CD4-positive, alpha-beta T cell (primary cell): ENCODE measurements at regions not wholly inside any gene's neighbourhood (a gene's known extent, or its start where the extent isn't known, plus 50 kb on each side); places are given as distances from the start of the nearest gene placed in this dataset.

Experiments
- ATAC-seq: fragments of 200-7000 bp; cut with Tn5 transposase; one replicate; pipeline ENCODE4 v1.10.0; 2022; ENCODE audit warnings: mild to moderate bottlenecking; ENCODE audit not compliant: poor library complexity
- CTCF ChIA-PET: fragments of 350-600 bp; sonication (Branson Sonifier 250); formaldehyde crosslinking; loops from one replicate; lab custom pipeline; 2021; ENCODE audit warnings: antibody characterized with exemption, inconsistent platforms; lab: Charles Lee
- POLR2A ChIA-PET: fragments of 350-600 bp; sonication (Branson Sonifier 250); formaldehyde crosslinking; loops from one replicate; lab custom pipeline; 2021; ENCODE audit warnings: antibody characterized with exemption, inconsistent platforms; lab: Charles Lee
- DNase-seq, 14 experiments: peaks; one replicate each; pipeline ENCODE4 v3.0.0-alpha.2; 2013 to 2020; ENCODE audit warnings: mixed read lengths in 2 of 14
- H3K27ac ChIP-seq, 2 donors: one replicate each; pipeline versions ENCODE4 v1.5.1 to v1.7.0; 2013; ENCODE audit warnings: low read length in 2 of 2, low read depth in 1 of 2, mild to moderate bottlenecking in 1 of 2
- H3K27me3 ChIP-seq, 2 experiments: 1 replicate in 1 of 2; 2 replicates in 1 of 2; pipeline versions ENCODE4 v1.6.1 to v1.7.0; 2013; ENCODE audit warnings: low read length in 2 of 2, control low read depth in 1 of 2, mild to moderate bottlenecking in 1 of 2, moderate library complexity in 1 of 2; ENCODE audit not compliant: insufficient read depth in 2 of 2, control insufficient read depth in 1 of 2
- H3K36me3 ChIP-seq: one replicate; pipeline ENCODE4 v1.6.1; 2013; ENCODE audit warnings: low read length, control low read depth; ENCODE audit not compliant: insufficient read depth
- H3K4me1 ChIP-seq: one replicate; pipeline ENCODE4 v1.6.1; 2013; ENCODE audit warnings: low read length, control low read depth; ENCODE audit not compliant: insufficient read depth
- H3K4me3 ChIP-seq: one replicate; pipeline ENCODE4 v1.5.1; 2013; ENCODE audit warnings: mild to moderate bottlenecking, low read length, moderate library complexity
- H3K9me3 ChIP-seq, 2 experiments: 1 replicate in 1 of 2; 2 replicates in 1 of 2; pipeline versions ENCODE4 v1.6.1 to v1.7.0; 2013; ENCODE audit warnings: low read length in 2 of 2, mild to moderate bottlenecking in 2 of 2, control low read depth in 1 of 2, moderate library complexity in 1 of 2; ENCODE audit not compliant: control insufficient read depth in 1 of 2, insufficient read depth in 1 of 2
- H3K27ac Mint-ChIP-seq: one replicate; pipeline ENCODE4 v1.8.0; 2020; ENCODE audit warnings: mixed read lengths
- H3K27me3 Mint-ChIP-seq: one replicate; pipeline ENCODE4 v1.8.0; 2021; ENCODE audit warnings: mixed read lengths
- H3K36me3 Mint-ChIP-seq: one replicate; pipeline ENCODE4 v1.8.0; 2021; ENCODE audit warnings: low read depth, mixed read lengths
- H3K4me1 Mint-ChIP-seq: one replicate; pipeline ENCODE4 v1.8.0; 2021; ENCODE audit warnings: low read depth, mixed read lengths
- H3K4me3 Mint-ChIP-seq: one replicate; pipeline ENCODE4 v1.8.0; 2020; ENCODE audit warnings: mild to moderate bottlenecking, mixed read lengths
- H3K9me3 Mint-ChIP-seq: one replicate; pipeline ENCODE4 v1.8.0; 2020; ENCODE audit warnings: mixed read lengths
- intact Hi-C, 2 experiments: fragments of 100-400 bp; cut with DNase I in 1 of 2; cut with micrococcal nuclease in 1 of 2; formaldehyde crosslinking; loops; one replicate each; pipeline versions ENCODE4 v1.15.1 to v1.9.0; 2023 to 2025; cut with DNase I, micrococcal nuclease
- TF ChIP-seq, protein P1 (sequence below): fragments of 200-600 bp; IDR thresholded peaks from one replicate; pipeline ENCODE4 v1.8.0; 2022; ENCODE audit warnings: antibody characterized with exemption, mild to moderate bottlenecking

DNA sequence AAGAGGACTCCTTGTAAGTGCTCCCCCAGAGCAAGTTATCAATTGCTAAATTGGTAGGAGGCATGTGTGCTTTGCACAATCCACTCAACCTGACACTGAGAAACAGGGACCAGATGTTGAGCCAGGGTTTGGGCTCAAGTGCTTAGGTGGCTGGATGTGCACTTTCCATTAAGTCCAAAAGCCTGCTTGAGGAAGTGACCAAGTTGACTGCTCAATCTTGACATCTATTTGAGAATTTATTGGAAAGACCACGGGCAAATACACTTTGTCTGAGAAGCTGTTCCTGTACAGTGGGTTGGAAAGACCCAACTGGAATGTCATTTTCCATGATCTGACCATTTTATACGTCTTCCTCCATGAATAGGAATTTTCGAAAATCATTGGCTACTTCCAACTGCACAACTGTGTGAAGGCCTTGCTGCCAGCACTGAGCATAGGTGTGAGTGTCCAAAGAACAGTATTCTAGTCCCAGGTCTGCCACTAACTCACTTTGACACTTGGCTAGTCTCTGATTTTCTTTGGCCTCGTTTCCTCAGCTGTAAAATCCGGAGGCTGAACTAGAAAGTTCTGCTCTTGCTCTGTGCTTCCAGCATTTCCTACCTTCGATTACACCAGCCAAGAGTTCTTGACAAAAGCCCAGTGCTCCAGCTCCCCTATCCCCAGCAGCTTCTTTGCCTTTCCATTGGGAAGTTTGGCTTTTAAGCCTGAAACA lies 186.9 kb upstream of the ECI2 start:
- no peak overlapping the region for H3K4me3 ChIP-seq
- Mint-ChIP-seq H3K27me3 (peaks cover 48% of the 10 kb centered on the region), H3K27ac (no peak overlapping the region), H3K9me3 (no peaks in the 10 kb centered on the region), H3K4me1 (no peaks in the 10 kb centered on the region), H3K36me3 (no peaks in the 10 kb centered on the region), H3K4me3 (no peak overlapping the region)
- ChIA-PET POLR2A (no interaction called here), CTCF (no interaction called here)
- ATAC-seq: no peak
- no peak overlapping the region for H3K27ac ChIP-seq
- no peak for DNase-seq
- TF ChIP-seq, protein P1, sequence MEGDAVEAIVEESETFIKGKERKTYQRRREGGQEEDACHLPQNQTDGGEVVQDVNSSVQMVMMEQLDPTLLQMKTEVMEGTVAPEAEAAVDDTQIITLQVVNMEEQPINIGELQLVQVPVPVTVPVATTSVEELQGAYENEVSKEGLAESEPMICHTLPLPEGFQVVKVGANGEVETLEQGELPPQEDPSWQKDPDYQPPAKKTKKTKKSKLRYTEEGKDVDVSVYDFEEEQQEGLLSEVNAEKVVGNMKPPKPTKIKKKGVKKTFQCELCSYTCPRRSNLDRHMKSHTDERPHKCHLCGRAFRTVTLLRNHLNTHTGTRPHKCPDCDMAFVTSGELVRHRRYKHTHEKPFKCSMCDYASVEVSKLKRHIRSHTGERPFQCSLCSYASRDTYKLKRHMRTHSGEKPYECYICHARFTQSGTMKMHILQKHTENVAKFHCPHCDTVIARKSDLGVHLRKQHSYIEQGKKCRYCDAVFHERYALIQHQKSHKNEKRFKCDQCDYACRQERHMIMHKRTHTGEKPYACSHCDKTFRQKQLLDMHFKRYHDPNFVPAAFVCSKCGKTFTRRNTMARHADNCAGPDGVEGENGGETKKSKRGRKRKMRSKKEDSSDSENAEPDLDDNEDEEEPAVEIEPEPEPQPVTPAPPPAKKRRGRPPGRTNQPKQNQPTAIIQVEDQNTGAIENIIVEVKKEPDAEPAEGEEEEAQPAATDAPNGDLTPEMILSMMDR: no peak
- no peaks in the 10 kb centered on the region for H3K36me3 ChIP-seq
- intact Hi-C loops: no loop called here
- H3K4me1 ChIP-seq: no peaks in the 10 kb centered on the region
- no peaks in the 10 kb centered on the region for H3K27me3 ChIP-seq
- no peaks in the 10 kb centered on the region for H3K9me3 ChIP-seq

DNA sequence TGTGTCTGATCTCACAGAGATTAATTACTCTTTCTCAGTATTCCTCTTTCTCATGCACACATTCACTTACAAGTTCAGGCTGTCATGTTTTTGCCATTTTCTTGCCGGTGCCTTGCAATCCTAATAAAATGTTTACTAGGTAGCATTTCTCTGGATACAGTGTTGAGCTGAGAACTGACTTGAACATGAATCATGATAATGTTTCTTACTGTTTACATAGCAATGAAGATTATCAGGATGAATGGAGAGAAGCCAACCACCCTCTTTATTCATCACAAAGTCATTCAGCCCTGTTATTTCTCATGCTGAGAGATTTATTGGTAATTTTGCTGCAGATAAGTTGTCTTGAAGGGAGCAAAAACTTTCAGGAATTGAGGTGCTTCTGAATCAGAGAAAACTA lies 185.5 kb upstream of the ECI2 start:
- no peak overlapping the region for H3K27ac ChIP-seq
- ChIA-PET POLR2A (no interaction called here), CTCF (no interaction called here)
- no peak overlapping the region for H3K4me3 ChIP-seq
- TF ChIP-seq, protein P1: no peak
- intact Hi-C loops: no loop called here
- Mint-ChIP-seq H3K36me3 (no peaks in the 10 kb centered on the region), H3K4me1 (no peaks in the 10 kb centered on the region), H3K4me3 (no peak overlapping the region), H3K27me3 (peaks cover 47% of the 10 kb centered on the region), H3K27ac (no peak overlapping the region), H3K9me3 (no peaks in the 10 kb centered on the region)
- H3K36me3 ChIP-seq: no peaks in the 10 kb centered on the region
- DNase-seq (no peak), ATAC-seq (no peak)
- H3K9me3 ChIP-seq: peaks cover 0 to 4% of the 10 kb centered on the region in 2 experiments
- peaks cover 0 to 3% of the 10 kb centered on the region in 2 experiments for H3K27me3 ChIP-seq
- H3K4me1 ChIP-seq: no peaks in the 10 kb centered on the region

- H3K9me3 ChIP-seq: peaks cover 0 to 4% of the 10 kb centered on the region in 2 experiments
- H3K27me3 Mint-ChIP-seq: peaks cover 52% of the 10 kb centered on the region
- H3K27me3 ChIP-seq: peaks cover 0 to 3% of the 10 kb centered on the region in 2 experiments
- no peak overlapping the region for H3K27ac Mint-ChIP-seq
- H3K9me3 Mint-ChIP-seq: peaks cover 3% of the 10 kb centered on the region
- H3K4me3 ChIP-seq: no peak overlapping the region
- H3K4me1 Mint-ChIP-seq: no peaks in the 10 kb centered on the region
- H3K36me3 ChIP-seq: no peaks in the 10 kb centered on the region
- ChIA-PET POLR2A (no interaction called here), CTCF (no interaction called here)
- no peak overlapping the region for H3K4me3 Mint-ChIP-seq
- H3K27ac ChIP-seq: no peak overlapping the region
- DNase-seq (no peak), ATAC-seq (no peak)
- no peaks in the 10 kb centered on the region for H3K36me3 Mint-ChIP-seq
- intact Hi-C loops: no loop called here
- TF ChIP-seq, protein P1: no peak
- no peaks in the 10 kb centered on the region for H3K4me1 ChIP-seq
These were observed 184.8 kb upstream of the ECI2 start for GRCh38 chr6:4319981-4320683.
